Liver (tissue), 8 donors: ENCODE measurements at regions not wholly inside any gene's neighbourhood (a gene's known extent, or its start where the extent isn't known, plus 50 kb on each side); places are given as distances from the start of the nearest gene placed in this dataset.

ENCODE experiments used
- DNase-seq: peaks from one replicate; pipeline ENCODE4 v3.0.0-alpha.2; 2017; ENCODE audit warnings: low spot score
- H3K27ac ChIP-seq, 2 donors: one replicate each; pipeline ENCODE4 v1.7.0; 2013; ENCODE audit warnings: inconsistent platforms in 2 of 2, low read length in 2 of 2, control low read depth in 1 of 2, low read depth in 1 of 2, mild to moderate bottlenecking in 1 of 2
- H3K27me3 ChIP-seq, 4 donors: one replicate each; pipeline versions ENCODE4 v1.6.1 to v1.7.0; 2013; ENCODE audit warnings: low read length in 3 of 4, inconsistent platforms in 1 of 4, mild to moderate bottlenecking in 1 of 4, moderate library complexity in 1 of 4; ENCODE audit not compliant: control insufficient read depth in 4 of 4, insufficient read depth in 4 of 4
- H3K36me3 ChIP-seq, 4 donors: one replicate each; pipeline versions ENCODE4 v1.6.1 to v1.7.0; 2013; ENCODE audit warnings: low read length in 3 of 4, mild to moderate bottlenecking in 3 of 4, low read depth in 1 of 4, moderate library complexity in 1 of 4; ENCODE audit not compliant: control insufficient read depth in 4 of 4, insufficient read depth in 3 of 4
- H3K4me1 ChIP-seq, 4 donors: one replicate each; pipeline versions ENCODE4 v1.6.1 to v1.7.0; 2013; ENCODE audit warnings: low read length in 3 of 4, mild to moderate bottlenecking in 3 of 4, moderate library complexity in 1 of 4; ENCODE audit not compliant: control insufficient read depth in 4 of 4, insufficient read depth in 4 of 4
- H3K4me3 ChIP-seq, 3 donors: one replicate each; pipeline versions ENCODE4 v1.6.1 to v1.7.0; 2013; ENCODE audit warnings: low read length in 3 of 3, control low read depth in 1 of 3, low read depth in 1 of 3, mild to moderate bottlenecking in 1 of 3
- H3K9ac ChIP-seq, 2 donors: one replicate each; pipeline ENCODE4 v1.7.0; 2013; ENCODE audit warnings: low read length in 2 of 2, mild to moderate bottlenecking in 2 of 2, moderate library complexity in 2 of 2, control low read depth in 1 of 2, low read depth in 1 of 2
- H3K9me3 ChIP-seq, 4 donors: one replicate each; pipeline versions ENCODE4 v1.6.1 to v1.7.0; 2013; ENCODE audit warnings: low read length in 3 of 4; ENCODE audit not compliant: control insufficient read depth in 4 of 4
- EGR1 ChIP-seq, 2 donors: IDR thresholded peaks; 2 replicates each; pipeline ENCODE4 v1.6.1; 2016 to 2018; ENCODE audit warnings: antibody characterized with exemption in 2 of 2, low read depth in 2 of 2
- FOXA2 ChIP-seq: IDR thresholded peaks from 2 replicates; pipeline ENCODE4 v1.6.1; 2016; ENCODE audit warnings: antibody characterized with exemption
- NR2F2 ChIP-seq: IDR thresholded peaks from 2 replicates; pipeline ENCODE4 v1.6.1; 2016; ENCODE audit warnings: antibody characterized with exemption
- RXRA ChIP-seq, 2 donors: IDR thresholded peaks; 2 replicates each; pipeline ENCODE4 v1.6.1; 2017 to 2018; ENCODE audit warnings: antibody characterized with exemption in 2 of 2, mild to moderate bottlenecking in 1 of 2
- SP1 ChIP-seq: IDR thresholded peaks from 2 replicates; pipeline ENCODE4 v1.6.1; 2018; ENCODE audit warnings: antibody characterized with exemption, mild to moderate bottlenecking
- TAF1 ChIP-seq: conservative IDR thresholded peaks from 2 replicates; pipeline ENCODE4 v1.6.1; 2016; ENCODE audit warnings: antibody characterized with exemption, mild to moderate bottlenecking
- WGBS: extraction: QIAGEN DNeasy Blood & Tissue Kit; methylation state at CpG from one replicate; pipeline ENCODE4 v1.1.7; 2013; 5-methylcytosine and 5-hydroxymethylcytosine counted together
- TF ChIP-seq, protein P1 (sequence below): IDR thresholded peaks from 2 replicates; pipeline ENCODE4 v1.6.1; 2016; ENCODE audit warnings: antibody characterized with exemption, mild to moderate bottlenecking
- TF ChIP-seq, protein P2 (sequence below): IDR thresholded peaks from 2 replicates; pipeline ENCODE4 v1.6.1; 2016; ENCODE audit warnings: antibody characterized with exemption
- TF ChIP-seq, protein P3 (sequence below): fragments of 150-350 bp; IDR thresholded peaks from 2 replicates; pipeline ENCODE4 v1.5.1; 2017; ENCODE audit warnings: improper control_type of control experiment, low read depth, low read length; ENCODE audit not compliant: missing input control
- TF ChIP-seq, protein P4 (sequence below): IDR thresholded peaks from 2 replicates; pipeline ENCODE4 v1.6.1; 2016; ENCODE audit warnings: antibody characterized with exemption
- TF ChIP-seq, protein P5 (sequence below): IDR thresholded peaks from 2 replicates; pipeline ENCODE4 v1.6.1; 2016; ENCODE audit warnings: antibody characterized with exemption
- donor health status: healthy.
- donor health status: healthy.
- donor health status: healthy.
- donor health status: healthy.
- donor health status: healthy.

DNA sequence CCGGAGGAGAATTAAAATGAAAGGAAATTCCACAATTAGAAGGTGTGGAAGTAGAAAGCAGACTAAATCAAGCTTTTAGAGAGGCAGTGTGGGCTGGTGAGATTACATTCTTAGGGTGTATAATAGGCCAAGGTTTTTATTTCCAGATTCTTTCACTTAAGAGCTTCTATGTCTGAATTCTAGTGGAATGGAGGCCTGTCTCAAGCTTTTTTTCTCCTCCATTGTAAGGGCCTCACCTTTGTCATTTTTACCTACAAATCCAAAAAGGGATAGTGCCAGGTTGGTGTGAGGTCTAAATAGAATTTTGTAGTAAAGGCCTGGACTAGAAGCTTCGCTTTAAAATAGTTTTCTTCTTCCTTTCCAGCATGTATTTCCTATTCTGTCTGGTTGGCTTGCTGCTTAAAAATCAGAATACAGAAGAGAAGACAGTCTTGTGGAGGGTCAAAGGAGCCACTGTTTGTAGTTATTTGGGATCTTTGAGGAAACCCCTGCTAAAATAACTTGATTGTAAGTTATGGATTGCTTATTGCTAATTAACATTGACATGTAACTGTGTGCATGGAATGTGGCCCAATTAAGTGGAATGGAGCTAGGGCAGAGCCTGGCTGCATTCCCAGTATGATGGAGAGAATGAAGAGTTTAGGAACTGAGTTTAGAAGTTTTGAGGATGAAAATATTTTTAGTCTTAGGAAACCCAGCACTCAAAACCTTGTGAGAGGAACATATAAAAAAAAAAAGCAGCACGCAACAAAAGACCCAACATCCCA, 162.5 kb upstream of the B3GALT2 start:
- Histone ChIP-seq H3K4me3 (no peak overlapping the region), H3K36me3 (no peaks in the 10 kb centered on the region), H3K27me3 (peaks cover 0 to 2% (median 0%) of the 10 kb centered on the region in 4 donors), H3K9ac (no peak overlapping the region), H3K9me3 (no peaks in the 10 kb centered on the region), H3K27ac (no peak overlapping the region), H3K4me1 (no peaks in the 10 kb centered on the region)
- no peak for DNase-seq
- WGBS: 86% methylated on average over 3 of the region's 3 CpGs
- TF ChIP-seq, protein P1, sequence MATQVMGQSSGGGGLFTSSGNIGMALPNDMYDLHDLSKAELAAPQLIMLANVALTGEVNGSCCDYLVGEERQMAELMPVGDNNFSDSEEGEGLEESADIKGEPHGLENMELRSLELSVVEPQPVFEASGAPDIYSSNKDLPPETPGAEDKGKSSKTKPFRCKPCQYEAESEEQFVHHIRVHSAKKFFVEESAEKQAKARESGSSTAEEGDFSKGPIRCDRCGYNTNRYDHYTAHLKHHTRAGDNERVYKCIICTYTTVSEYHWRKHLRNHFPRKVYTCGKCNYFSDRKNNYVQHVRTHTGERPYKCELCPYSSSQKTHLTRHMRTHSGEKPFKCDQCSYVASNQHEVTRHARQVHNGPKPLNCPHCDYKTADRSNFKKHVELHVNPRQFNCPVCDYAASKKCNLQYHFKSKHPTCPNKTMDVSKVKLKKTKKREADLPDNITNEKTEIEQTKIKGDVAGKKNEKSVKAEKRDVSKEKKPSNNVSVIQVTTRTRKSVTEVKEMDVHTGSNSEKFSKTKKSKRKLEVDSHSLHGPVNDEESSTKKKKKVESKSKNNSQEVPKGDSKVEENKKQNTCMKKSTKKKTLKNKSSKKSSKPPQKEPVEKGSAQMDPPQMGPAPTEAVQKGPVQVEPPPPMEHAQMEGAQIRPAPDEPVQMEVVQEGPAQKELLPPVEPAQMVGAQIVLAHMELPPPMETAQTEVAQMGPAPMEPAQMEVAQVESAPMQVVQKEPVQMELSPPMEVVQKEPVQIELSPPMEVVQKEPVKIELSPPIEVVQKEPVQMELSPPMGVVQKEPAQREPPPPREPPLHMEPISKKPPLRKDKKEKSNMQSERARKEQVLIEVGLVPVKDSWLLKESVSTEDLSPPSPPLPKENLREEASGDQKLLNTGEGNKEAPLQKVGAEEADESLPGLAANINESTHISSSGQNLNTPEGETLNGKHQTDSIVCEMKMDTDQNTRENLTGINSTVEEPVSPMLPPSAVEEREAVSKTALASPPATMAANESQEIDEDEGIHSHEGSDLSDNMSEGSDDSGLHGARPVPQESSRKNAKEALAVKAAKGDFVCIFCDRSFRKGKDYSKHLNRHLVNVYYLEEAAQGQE: no peak
- TF ChIP-seq, protein P2, sequence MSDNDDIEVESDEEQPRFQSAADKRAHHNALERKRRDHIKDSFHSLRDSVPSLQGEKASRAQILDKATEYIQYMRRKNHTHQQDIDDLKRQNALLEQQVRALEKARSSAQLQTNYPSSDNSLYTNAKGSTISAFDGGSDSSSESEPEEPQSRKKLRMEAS: no peak
- no peak for TF ChIP-seq FOXA2
- no peak for TF ChIP-seq SP1
- TF ChIP-seq, protein P3, sequence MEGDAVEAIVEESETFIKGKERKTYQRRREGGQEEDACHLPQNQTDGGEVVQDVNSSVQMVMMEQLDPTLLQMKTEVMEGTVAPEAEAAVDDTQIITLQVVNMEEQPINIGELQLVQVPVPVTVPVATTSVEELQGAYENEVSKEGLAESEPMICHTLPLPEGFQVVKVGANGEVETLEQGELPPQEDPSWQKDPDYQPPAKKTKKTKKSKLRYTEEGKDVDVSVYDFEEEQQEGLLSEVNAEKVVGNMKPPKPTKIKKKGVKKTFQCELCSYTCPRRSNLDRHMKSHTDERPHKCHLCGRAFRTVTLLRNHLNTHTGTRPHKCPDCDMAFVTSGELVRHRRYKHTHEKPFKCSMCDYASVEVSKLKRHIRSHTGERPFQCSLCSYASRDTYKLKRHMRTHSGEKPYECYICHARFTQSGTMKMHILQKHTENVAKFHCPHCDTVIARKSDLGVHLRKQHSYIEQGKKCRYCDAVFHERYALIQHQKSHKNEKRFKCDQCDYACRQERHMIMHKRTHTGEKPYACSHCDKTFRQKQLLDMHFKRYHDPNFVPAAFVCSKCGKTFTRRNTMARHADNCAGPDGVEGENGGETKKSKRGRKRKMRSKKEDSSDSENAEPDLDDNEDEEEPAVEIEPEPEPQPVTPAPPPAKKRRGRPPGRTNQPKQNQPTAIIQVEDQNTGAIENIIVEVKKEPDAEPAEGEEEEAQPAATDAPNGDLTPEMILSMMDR: no peak
- TF ChIP-seq NR2F2: no peak
- TF ChIP-seq, protein P4, sequence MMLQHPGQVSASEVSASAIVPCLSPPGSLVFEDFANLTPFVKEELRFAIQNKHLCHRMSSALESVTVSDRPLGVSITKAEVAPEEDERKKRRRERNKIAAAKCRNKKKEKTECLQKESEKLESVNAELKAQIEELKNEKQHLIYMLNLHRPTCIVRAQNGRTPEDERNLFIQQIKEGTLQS: no peak
- TF ChIP-seq EGR1 (IDR thresholded peaks at IDR 0.05; ENCODE audit: low read depth in 2 of 2): no peak
- TF ChIP-seq, protein P5, sequence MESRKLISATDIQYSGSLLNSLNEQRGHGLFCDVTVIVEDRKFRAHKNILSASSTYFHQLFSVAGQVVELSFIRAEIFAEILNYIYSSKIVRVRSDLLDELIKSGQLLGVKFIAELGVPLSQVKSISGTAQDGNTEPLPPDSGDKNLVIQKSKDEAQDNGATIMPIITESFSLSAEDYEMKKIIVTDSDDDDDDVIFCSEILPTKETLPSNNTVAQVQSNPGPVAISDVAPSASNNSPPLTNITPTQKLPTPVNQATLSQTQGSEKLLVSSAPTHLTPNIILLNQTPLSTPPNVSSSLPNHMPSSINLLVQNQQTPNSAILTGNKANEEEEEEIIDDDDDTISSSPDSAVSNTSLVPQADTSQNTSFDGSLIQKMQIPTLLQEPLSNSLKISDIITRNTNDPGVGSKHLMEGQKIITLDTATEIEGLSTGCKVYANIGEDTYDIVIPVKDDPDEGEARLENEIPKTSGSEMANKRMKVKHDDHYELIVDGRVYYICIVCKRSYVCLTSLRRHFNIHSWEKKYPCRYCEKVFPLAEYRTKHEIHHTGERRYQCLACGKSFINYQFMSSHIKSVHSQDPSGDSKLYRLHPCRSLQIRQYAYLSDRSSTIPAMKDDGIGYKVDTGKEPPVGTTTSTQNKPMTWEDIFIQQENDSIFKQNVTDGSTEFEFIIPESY: no peak
- TF ChIP-seq RXRA (IDR thresholded peaks at IDR 0.05): no peak
- no peak for TF ChIP-seq TAF1

DNA sequence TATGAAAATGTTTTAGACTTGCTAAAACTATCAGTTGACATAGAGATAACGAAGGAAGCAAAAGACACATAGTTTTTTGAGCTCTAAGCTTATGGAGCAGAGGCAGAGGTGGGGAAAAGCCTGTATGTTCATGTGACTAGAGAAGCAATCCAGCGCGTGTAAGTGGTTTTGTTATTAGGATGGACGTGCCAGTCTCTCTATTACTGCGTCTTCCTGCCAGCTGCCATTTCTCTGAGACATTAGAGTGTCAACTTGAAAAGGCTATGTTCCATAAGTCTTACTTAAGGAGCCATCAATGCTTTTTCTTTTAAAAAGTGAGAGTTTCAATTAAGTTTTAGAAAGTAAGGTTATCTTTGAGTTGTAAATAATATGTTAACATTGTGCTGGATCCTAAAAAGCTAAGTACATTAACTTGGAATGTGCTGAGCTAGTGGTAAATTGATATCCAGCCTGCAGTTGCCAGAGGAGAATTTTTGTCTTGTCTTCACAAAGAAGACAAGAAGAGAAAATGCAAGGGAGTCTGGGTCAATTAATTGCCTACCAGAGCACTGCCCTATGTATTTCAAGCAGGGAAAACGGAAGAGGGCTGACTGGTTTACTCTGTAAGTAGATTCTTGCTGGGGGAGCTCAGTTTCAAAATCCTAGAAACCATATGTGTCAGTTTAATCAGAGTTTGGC, 161.8 kb upstream of the B3GALT2 start:
- Histone ChIP-seq H3K4me3 (no peak overlapping the region), H3K4me1 (no peaks in the 10 kb centered on the region), H3K9me3 (no peaks in the 10 kb centered on the region), H3K36me3 (no peaks in the 10 kb centered on the region), H3K27me3 (peaks cover 0 to 2% (median 0%) of the 10 kb centered on the region in 4 donors), H3K27ac (no peak overlapping the region), H3K9ac (no peak overlapping the region)
- DNase-seq: no peak
- no peak for TF ChIP-seq SP1
- TF ChIP-seq, protein P3: no peak
- no peak for TF ChIP-seq EGR1 (IDR thresholded peaks at IDR 0.05; ENCODE audit: low read depth in 2 of 2)
- WGBS: 83% methylated on average over 6 of the region's 6 CpGs
